SKM-1 (cell line): ENCODE measurements at regions not wholly inside any gene's neighbourhood (a gene's known extent, or its start where the extent isn't known, plus 50 kb on each side); places are given as distances from the start of the nearest gene placed in this dataset.

ENCODE experiments used
- DNase-seq: peaks from one replicate; lab custom pipeline; 2025; ENCODE audit not compliant: unreplicated experiment; lab: John Stamatoyannopoulos, UW

DNA sequence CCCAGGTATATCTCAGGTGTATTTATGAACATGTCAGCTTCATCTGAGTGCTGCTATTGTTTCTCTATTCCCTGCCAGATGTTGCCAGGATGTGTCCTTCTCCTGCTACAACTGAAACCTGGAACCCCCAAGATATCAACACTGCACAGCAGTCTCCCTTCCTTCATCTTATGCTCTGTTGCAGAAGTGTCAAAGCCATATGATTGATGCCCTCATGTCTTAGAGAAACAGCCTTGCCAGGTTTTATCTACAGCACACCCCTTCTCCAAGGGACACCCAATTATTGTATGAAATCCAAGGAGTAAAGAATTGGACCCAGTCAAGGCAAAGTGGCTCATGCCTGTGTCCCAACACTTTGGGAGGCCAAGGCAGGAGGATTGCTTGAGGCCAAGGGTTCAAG is 60.5 kb upstream of the GHITM start:
- DNase-seq, result no peak

DNA sequence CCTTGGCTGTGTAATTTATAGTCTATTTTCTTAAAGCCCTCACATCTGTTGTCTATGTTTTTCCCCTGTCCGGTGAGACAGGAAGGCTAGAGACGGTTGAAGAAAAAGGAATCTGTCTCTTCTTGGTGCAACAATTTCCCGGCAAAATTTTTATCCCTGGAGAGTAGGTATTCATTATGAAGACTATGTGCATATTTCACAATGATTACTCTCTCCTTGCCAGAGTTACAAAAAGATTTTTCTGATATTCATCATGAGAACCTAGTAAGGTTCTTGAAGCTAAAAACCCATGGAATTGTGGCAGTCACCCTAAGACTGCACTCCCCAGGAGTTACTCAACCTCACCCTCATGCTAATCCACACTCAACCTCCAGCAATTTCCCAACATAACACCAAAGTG is 55.0 kb upstream of the GHITM start:
- DNase-seq, result no peak

DNA sequence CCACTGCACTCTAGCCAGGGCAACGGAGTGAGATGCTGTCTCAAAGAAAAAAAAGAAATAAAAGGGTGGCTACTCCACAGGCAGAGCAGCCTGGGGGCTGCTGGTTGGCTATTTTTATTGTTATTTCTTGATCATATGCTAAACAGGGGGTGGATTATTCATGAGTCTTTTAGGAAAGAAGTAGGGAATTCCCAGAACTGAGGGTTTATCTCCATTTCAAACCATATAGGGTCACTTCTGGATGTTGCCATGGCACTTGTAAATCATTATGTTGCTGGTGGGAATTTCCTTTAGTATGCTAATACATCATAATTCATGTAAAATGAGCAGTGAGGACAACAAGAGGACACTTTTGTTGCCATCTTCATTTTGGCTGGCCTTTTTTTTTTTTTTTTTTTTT is 52.1 kb upstream of the GHITM start:
- no peak for DNase-seq

DNA sequence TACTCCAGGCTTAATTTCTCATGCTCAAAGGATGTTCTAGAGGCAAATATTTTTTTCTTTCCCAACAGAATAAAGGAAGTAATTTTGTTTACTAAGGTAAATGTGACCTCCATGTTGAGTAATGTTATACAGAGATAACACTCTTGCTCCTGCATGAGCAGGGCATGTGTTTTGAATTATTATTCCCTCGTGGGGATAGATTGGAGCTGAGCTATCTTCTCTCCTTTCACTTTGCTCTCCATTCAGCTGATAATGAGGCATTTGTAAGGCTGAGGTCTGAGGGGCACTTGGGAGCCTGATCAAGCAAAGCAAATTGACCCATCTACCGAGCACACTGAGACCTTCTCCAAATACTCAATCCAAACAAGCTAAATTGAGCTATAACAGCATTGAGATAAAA is 50.7 kb upstream of the GHITM start:
- DNase-seq, result no peak

DNA sequence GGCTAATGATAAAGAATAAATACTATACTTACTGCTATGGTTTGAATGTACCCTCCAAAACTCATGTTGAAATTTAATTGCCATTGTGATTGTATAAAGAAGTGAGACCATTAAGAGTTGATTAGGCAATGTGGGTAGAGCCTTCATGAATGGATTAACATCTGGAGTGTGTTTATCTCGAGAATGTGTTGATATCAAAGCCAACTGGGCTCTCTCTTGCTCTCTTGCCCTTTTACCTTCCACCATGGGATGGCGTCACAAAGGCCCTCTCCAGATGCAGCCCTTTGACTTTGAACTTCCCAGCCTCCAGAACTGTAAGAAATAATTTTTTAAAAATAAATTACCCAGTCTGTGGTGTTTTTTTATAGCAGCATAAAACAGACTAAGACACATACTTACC is 50.1 kb upstream of the GHITM start:
- DNase-seq, result no peak
